ENCODE measurements at regions not wholly inside any gene's neighbourhood (a gene's known extent, or its start where the extent isn't known, plus 50 kb on each side); places are given as distances from the start of the nearest gene placed in this dataset.

DNA sequence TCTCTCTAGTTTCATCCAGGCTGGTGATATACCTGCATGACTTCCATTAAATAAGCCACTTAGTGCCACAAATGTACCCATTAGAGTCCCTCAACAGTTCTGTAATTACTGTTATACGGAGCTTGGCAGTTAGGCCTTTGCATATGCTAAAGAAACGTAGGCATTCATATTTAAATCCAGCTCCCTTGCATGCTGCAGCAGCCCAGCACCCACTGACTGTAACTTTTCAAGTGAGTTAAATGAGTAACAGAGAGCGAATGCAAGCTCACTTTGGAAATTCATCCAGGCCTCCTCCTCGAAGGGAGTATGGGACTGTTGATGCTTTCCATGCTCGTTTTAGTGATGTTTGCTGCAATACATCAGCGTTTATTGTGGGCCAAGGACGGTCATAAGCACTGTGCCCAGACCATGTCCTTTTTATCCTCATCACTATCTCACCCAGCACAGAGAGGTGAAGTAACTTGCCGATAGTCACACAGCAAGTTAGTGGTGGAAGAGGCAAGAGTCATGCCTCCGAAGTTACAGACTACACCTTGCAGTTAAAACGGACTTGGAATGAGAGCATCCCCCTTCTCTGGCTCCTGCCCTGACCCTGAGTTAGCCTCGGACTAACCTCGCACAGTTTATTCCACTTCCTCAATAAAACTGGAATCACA is 179.4 kb upstream of the PDE10A start:
- no peak for TF ChIP-seq CTCF (IDR thresholded peaks at IDR 0.05)
- no peak for TF ChIP-seq EP300 (IDR thresholded peaks at IDR 0.05)
- TF ChIP-seq POLR2A (IDR thresholded peaks at IDR 0.05), result no peak
